ENCODE measurements at regions not wholly inside any gene's neighbourhood (a gene's known extent, or its start where the extent isn't known, plus 50 kb on each side); places are given as distances from the start of the nearest gene placed in this dataset.

DNA sequence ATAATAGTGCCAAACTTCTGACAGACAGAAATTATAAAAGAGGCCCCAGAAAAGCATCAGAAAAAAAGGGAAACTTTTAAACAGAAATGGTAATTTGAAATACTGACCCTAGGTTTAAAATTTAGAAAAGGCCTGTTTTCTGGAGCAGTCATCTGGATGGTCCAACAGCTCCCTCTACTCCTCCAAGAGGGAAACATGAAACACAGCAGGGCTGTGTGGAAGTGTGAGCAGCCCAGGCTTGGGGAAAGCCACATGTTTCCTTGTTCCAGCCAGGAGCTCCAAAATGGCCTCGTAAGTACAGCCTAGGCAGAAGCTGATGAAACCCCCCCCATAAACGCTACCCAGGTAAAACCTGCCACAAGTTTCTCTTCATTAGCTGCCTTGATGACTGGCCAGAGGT lies 499.3 kb upstream of the ADAMTS16 start:
- Histone ChIP-seq H3K79me2 (replicated peaks; ENCODE audit: insufficient read depth) (no peaks in the 10 kb centered on the region), H3F3A (replicated peaks; ENCODE audit: low read depth) (no peaks in the 10 kb centered on the region), H3K27ac (ENCODE audit: low read depth) (no peak overlapping the region), H3K27me3 (ENCODE audit: insufficient read depth) (no peaks in the 10 kb centered on the region), H4K20me1 (replicated peaks; ENCODE audit: insufficient read depth) (no peaks in the 10 kb centered on the region), H2AFZ (no peak overlapping the region), H3K4me1 (ENCODE audit: insufficient read depth) (no peaks in the 10 kb centered on the region), H3K4me2 (no peak overlapping the region), H3K4me3 (no peak overlapping the region), H3K9me2 (ENCODE audit: insufficient read depth) (no peaks in the 10 kb centered on the region), H3K36me3 (ENCODE audit: insufficient read depth) (no peaks in the 10 kb centered on the region)
- DNase-seq (ENCODE audit: low spot score), result peak; percentile 70
- Mint-ChIP-seq H3K9me3 (peaks cover 11% of the 10 kb centered on the region), H3K27me3 (ENCODE audit: insufficient read depth, low read depth, poor library complexity) (no peaks in the 10 kb centered on the region), H3K36me3 (ENCODE audit: low read depth) (0 out of 3 replicates have a peak, but pooled peaks cover 3% of the 10 kb centered on the region), H3K27ac (no peak overlapping the region), H3K4me1 (peaks cover 16% of the 10 kb centered on the region; the same call in 2 of the 3 replicates), H3K4me3 (no peak overlapping the region)
- no peak for TF ChIP-seq ZNF331 (CRISPR knock-in tag; IDR thresholded peaks at IDR 0.05; ENCODE audit: low read depth)
- TF ChIP-seq ZNF114 (CRISPR knock-in tag; IDR thresholded peaks at IDR 0.05), result no peak
- TF ChIP-seq EZH2phosphoT487 (IDR thresholded peaks at IDR 0.05; ENCODE audit: unreplicated experiment), result no peak
- no peak for TF ChIP-seq EZH2 (IDR thresholded peaks at IDR 0.05; ENCODE audit: low read depth, unreplicated experiment)
- no peak for TF ChIP-seq REST (IDR thresholded peaks at IDR 0.05; ENCODE audit: unreplicated experiment)
- TF ChIP-seq, protein P1, sequence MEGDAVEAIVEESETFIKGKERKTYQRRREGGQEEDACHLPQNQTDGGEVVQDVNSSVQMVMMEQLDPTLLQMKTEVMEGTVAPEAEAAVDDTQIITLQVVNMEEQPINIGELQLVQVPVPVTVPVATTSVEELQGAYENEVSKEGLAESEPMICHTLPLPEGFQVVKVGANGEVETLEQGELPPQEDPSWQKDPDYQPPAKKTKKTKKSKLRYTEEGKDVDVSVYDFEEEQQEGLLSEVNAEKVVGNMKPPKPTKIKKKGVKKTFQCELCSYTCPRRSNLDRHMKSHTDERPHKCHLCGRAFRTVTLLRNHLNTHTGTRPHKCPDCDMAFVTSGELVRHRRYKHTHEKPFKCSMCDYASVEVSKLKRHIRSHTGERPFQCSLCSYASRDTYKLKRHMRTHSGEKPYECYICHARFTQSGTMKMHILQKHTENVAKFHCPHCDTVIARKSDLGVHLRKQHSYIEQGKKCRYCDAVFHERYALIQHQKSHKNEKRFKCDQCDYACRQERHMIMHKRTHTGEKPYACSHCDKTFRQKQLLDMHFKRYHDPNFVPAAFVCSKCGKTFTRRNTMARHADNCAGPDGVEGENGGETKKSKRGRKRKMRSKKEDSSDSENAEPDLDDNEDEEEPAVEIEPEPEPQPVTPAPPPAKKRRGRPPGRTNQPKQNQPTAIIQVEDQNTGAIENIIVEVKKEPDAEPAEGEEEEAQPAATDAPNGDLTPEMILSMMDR (conservative IDR thresholded peaks at IDR 0.05; ENCODE audit: low read depth in 2 of 2), result peak; percentile 43 to 70
- ATAC-seq, result peak; percentile 95

DNA sequence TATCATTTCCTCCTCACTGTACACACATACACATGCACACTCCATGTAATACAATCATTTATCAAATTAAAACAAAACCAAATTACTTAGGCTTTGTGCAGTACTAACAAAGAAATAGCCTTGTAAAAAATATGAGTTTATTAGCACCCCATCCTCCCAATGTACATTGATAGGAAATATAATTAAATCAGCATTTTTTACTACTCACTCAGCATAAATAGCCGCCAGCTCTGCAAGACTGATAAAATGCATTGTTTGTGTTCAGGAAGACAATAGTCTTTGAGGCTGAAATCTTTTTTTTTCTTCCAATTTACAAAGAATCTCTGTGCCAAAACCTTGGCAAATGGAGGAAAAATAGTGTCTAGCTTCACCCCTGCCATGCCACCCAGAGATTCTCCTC lies 497.6 kb upstream of the ADAMTS16 start:
- H3F3A ChIP-seq (replicated peaks; ENCODE audit: low read depth), result no peaks in the 10 kb centered on the region
- peaks cover 6% of the 10 kb centered on the region; the same call in 2 of the 3 replicates for H3K4me1 Mint-ChIP-seq

More for the DNA sequence above, 497.6 kb upstream of the ADAMTS16 start:
- ATAC-seq (no peak), DNase-seq (ENCODE audit: low spot score) (no peak)
- TF ChIP-seq POLR2AphosphoS5 (IDR thresholded peaks at IDR 0.05; ENCODE audit: low read depth) (no peak), ETS1 (IDR thresholded peaks at IDR 0.05) (no peak), EZH2 (IDR thresholded peaks at IDR 0.05; ENCODE audit: low read depth, unreplicated experiment) (no peak), REST (IDR thresholded peaks at IDR 0.05; ENCODE audit: unreplicated experiment) (no peak), JUNB (IDR thresholded peaks at IDR 0.05; ENCODE audit: unreplicated experiment) (no peak), ZNF331 (CRISPR knock-in tag; IDR thresholded peaks at IDR 0.05; ENCODE audit: low read depth) (no peak)
- no peak overlapping the region for H3K4me2 ChIP-seq
- H2AFZ ChIP-seq, result no peak overlapping the region
- no peaks in the 10 kb centered on the region for H4K20me1 ChIP-seq (replicated peaks; ENCODE audit: insufficient read depth)
- H3K27me3 ChIP-seq (ENCODE audit: insufficient read depth), result no peaks in the 10 kb centered on the region
- H3K36me3 ChIP-seq (ENCODE audit: insufficient read depth), result no peaks in the 10 kb centered on the region
- H3K4me3 ChIP-seq, result no peak overlapping the region
- H3K27ac ChIP-seq (ENCODE audit: low read depth), result no peak overlapping the region
- H3K9me2 ChIP-seq (ENCODE audit: insufficient read depth), result no peaks in the 10 kb centered on the region
- no peaks in the 10 kb centered on the region for H3K4me1 ChIP-seq (ENCODE audit: insufficient read depth)
- H3K27ac Mint-ChIP-seq, result no peak overlapping the region
- no peaks in the 10 kb centered on the region for H3K27me3 Mint-ChIP-seq (ENCODE audit: insufficient read depth, low read depth, poor library complexity)
- H3K79me2 ChIP-seq (replicated peaks; ENCODE audit: insufficient read depth), result no peaks in the 10 kb centered on the region
- H3K9me3 Mint-ChIP-seq, result peaks cover 11% of the 10 kb centered on the region
- 0 out of 3 replicates have a peak, but pooled peaks cover 3% of the 10 kb centered on the region for H3K36me3 Mint-ChIP-seq (ENCODE audit: low read depth)
- H3K4me3 Mint-ChIP-seq, result no peak overlapping the region

All from GM23338 (cell line).